Hepatocyte (in vitro differentiated cells): ENCODE measurements at regions not wholly inside any gene's neighbourhood (a gene's known extent, or its start where the extent isn't known, plus 50 kb on each side); places are given as distances from the start of the nearest gene placed in this dataset.
"Not testable (repeated sequence)": the region's sequence is repeated elsewhere in the genome, so short reads cannot be mapped to it uniquely, and the experiment has no call there.

Experiments used
- DNase-seq: peaks from one replicate; pipeline ENCODE4 v3.0.0-alpha.2; 2016; ENCODE audit warnings: low spot score
- H2AFZ ChIP-seq: fragments of 200-600 bp; sonication (generic); 2 replicates; pipeline ENCODE4 v1.6.0; 2016; ENCODE audit warnings: antibody characterized with exemption, mild to moderate bottlenecking
- H3K27ac ChIP-seq: fragments of 200-600 bp; sonication (generic); 2 replicates; pipeline ENCODE4 v1.5.1; 2016; ENCODE audit warnings: mild to moderate bottlenecking
- H3K27me3 ChIP-seq: fragments of 200-600 bp; sonication (generic); 2 replicates; pipeline ENCODE4 v1.6.1; 2016
- H3K36me3 ChIP-seq: fragments of 200-600 bp; sonication (generic); replicated peaks from 2 replicates; pipeline ENCODE4 v1.5.1; 2016; ENCODE audit warnings: low read depth; ENCODE audit not compliant: insufficient read depth
- H3K4me1 ChIP-seq: fragments of 200-600 bp; sonication (generic); 2 replicates; pipeline ENCODE4 v1.5.1; 2016; ENCODE audit warnings: mild to moderate bottlenecking, moderate library complexity; ENCODE audit not compliant: insufficient read depth
- H3K4me2 ChIP-seq: fragments of 200-600 bp; sonication (generic); 2 replicates; pipeline ENCODE4 v1.6.0; 2016
- H3K4me3 ChIP-seq: fragments of 200-600 bp; sonication (generic); 2 replicates; pipeline ENCODE4 v1.5.1; 2016; ENCODE audit warnings: mild to moderate bottlenecking
- H3K79me2 ChIP-seq: fragments of 200-600 bp; sonication (generic); 2 replicates; pipeline ENCODE4 v1.6.0; 2017; ENCODE audit warnings: mild to moderate bottlenecking
- H3K9me2 ChIP-seq: fragments of 200-600 bp; sonication (generic); replicated peaks from 2 replicates; pipeline ENCODE4 v1.6.0; 2017; ENCODE audit warnings: mild to moderate bottlenecking; ENCODE audit not compliant: insufficient read depth
- H3K9me3 ChIP-seq: fragments of 200-600 bp; sonication (generic); 2 replicates; pipeline ENCODE4 v1.5.1; 2016; ENCODE audit warnings: low read depth, mild to moderate bottlenecking
- H4K20me1 ChIP-seq: fragments of 200-600 bp; sonication (generic); 2 replicates; pipeline ENCODE4 v1.6.0; 2016; ENCODE audit warnings: mild to moderate bottlenecking; ENCODE audit not compliant: insufficient read depth, poor library complexity, severe bottlenecking
- CTCF ChIP-seq: fragments of 200-600 bp; sonication (generic); IDR thresholded peaks from 2 replicates; pipeline ENCODE4 v1.5.1; 2016; ENCODE audit warnings: antibody characterized with exemption, mild to moderate bottlenecking; ENCODE audit not compliant: poor library complexity
- EZH2 ChIP-seq: fragments of 200-600 bp; sonication (generic); IDR thresholded peaks from 2 replicates; pipeline ENCODE4 v1.6.1; 2016; ENCODE audit warnings: antibody characterized with exemption, mild to moderate bottlenecking, borderline replicate concordance
- EZH2phosphoT487 ChIP-seq: fragments of 200-600 bp; sonication (generic); IDR thresholded peaks from one replicate; pipeline ENCODE4 v1.6.1; 2018; ENCODE audit warnings: antibody characterized with exemption, mild to moderate bottlenecking, low read depth, moderate library complexity; ENCODE audit not compliant: unreplicated experiment, severe bottlenecking
- WGBS: methylation state at CpG from one replicate; pipeline ENCODE4 v1.1.6; 2016; ENCODE audit warnings: low lambda C conversion rate; ENCODE audit errors: missing lambda C conversion rate; 5-methylcytosine and 5-hydroxymethylcytosine counted together

- Histone ChIP-seq H3K4me1 (no peaks in the 10 kb centered on the region), H3K9me3 (no peaks in the 10 kb centered on the region), H3K4me3 (no peak overlapping the region), H3K36me3 (no peaks in the 10 kb centered on the region), H3K27me3 (no peaks in the 10 kb centered on the region), H4K20me1 (no peaks in the 10 kb centered on the region), H3K4me2 (no peak overlapping the region), H3K9me2 (no peaks in the 10 kb centered on the region), H3K79me2 (no peaks in the 10 kb centered on the region), H3K27ac (no peak overlapping the region), H2AFZ (no peak overlapping the region)
- WGBS, result 88% methylated on average over 1 of the region's 1 CpG
- TF ChIP-seq CTCF, result no peak
- no peak for TF ChIP-seq EZH2phosphoT487
- no peak for TF ChIP-seq EZH2
- no peak for DNase-seq
These were observed 714.4 kb upstream of the NCAM2 start for GRCh38 chr21:20283836-20284235.

- Histone ChIP-seq H3K9me2 (no peaks in the 10 kb centered on the region), H2AFZ (no peak overlapping the region), H3K4me1 (no peaks in the 10 kb centered on the region), H3K9me3 (no peaks in the 10 kb centered on the region), H3K79me2 (no peaks in the 10 kb centered on the region), H3K4me2 (no peak overlapping the region), H3K36me3 (no peaks in the 10 kb centered on the region), H3K4me3 (no peak overlapping the region), H4K20me1 (no peaks in the 10 kb centered on the region), H3K27me3 (no peaks in the 10 kb centered on the region), H3K27ac (no peak overlapping the region)
- 59% methylated on average over 2 of the region's 2 CpGs for WGBS
- TF ChIP-seq EZH2 (no peak), EZH2phosphoT487 (no peak), CTCF (no peak)
- no peak for DNase-seq
These were observed 705.9 kb upstream of the NCAM2 start for GRCh38 chr21:20292280-20292679.

GRCh38 chr21:20292854-20293253 is 705.4 kb upstream of the NCAM2 start:
- H3K27ac ChIP-seq, H3K36me3 ChIP-seq, H2AFZ ChIP-seq, DNase-seq, H3K9me3 ChIP-seq, H3K4me2 ChIP-seq, H4K20me1 ChIP-seq, H3K4me3 ChIP-seq, H3K9me2 ChIP-seq, H3K4me1 ChIP-seq, H3K27me3 ChIP-seq, H3K79me2 ChIP-seq: not testable (repeated sequence)
- WGBS, result 65% methylated on average over 5 of the region's 5 CpGs

GRCh38 chr21:20301395-20301794 is 696.8 kb upstream of the NCAM2 start:
- 61% methylated on average over 1 of the region's 1 CpG for WGBS
- H3K27me3 ChIP-seq, result no peaks in the 10 kb centered on the region
- TF ChIP-seq CTCF (no peak), EZH2phosphoT487 (no peak), EZH2 (no peak)
- H3K9me3 ChIP-seq, result no peaks in the 10 kb centered on the region
- H3K27ac ChIP-seq, result no peak overlapping the region
- H3K36me3 ChIP-seq, result no peaks in the 10 kb centered on the region
- H3K4me1 ChIP-seq, result no peaks in the 10 kb centered on the region
- H3K9me2 ChIP-seq, result no peaks in the 10 kb centered on the region
- H3K4me3 ChIP-seq, result no peak overlapping the region
- no peak overlapping the region for H2AFZ ChIP-seq
- no peak overlapping the region for H3K4me2 ChIP-seq
- DNase-seq, result no peak
- no peaks in the 10 kb centered on the region for H4K20me1 ChIP-seq
- no peaks in the 10 kb centered on the region for H3K79me2 ChIP-seq
